NCI-H524 treated with DMSO at 0.1 percent for 48 hours (cell line): ENCODE measurements at regions not wholly inside any gene's neighbourhood (a gene's known extent, or its start where the extent isn't known, plus 50 kb on each side); places are given as distances from the start of the nearest gene placed in this dataset.

Source experiments
- DNase-seq: peaks from one replicate; lab custom pipeline; 2025; lab: John Stamatoyannopoulos, UW

GRCh38 chr21:15151385-15152103 lies 86.7 kb upstream of the NRIP1 start:
- DNase-seq = no peak

- no peak for DNase-seq
Observed at GRCh38 chr21:15152591-15152990, 87.8 kb upstream of the NRIP1 start.

GRCh38 chr21:15159382-15160020 lies 94.7 kb upstream of the NRIP1 start:
- no peak for DNase-seq

GRCh38 chr21:15160136-15160535 lies 95.3 kb upstream of the NRIP1 start:
- DNase-seq = no peak

GRCh38 chr21:15162921-15163320 lies 98.1 kb upstream of the NRIP1 start:
- DNase-seq = no peak

GRCh38 chr21:15164273-15164672 lies 99.5 kb upstream of the NRIP1 start:
- DNase-seq = no peak

- no peak for DNase-seq
Observed at GRCh38 chr21:15164678-15165303, 100.0 kb upstream of the NRIP1 start.

- no peak for DNase-seq
Observed at GRCh38 chr21:15170614-15171013, 105.8 kb upstream of the NRIP1 start.

- no peak for DNase-seq
Observed at GRCh38 chr21:15171546-15171945, 106.7 kb upstream of the NRIP1 start.

- DNase-seq = no peak
Observed at GRCh38 chr21:15172963-15173362, 108.2 kb upstream of the NRIP1 start.

- DNase-seq = no peak
Observed at GRCh38 chr21:15174923-15175322, 110.1 kb upstream of the NRIP1 start.

- no peak for DNase-seq
Observed at GRCh38 chr21:15182731-15183130, 117.9 kb upstream of the NRIP1 start.

- DNase-seq = no peak
Observed at GRCh38 chr21:15183813-15184257, 119.0 kb upstream of the NRIP1 start.

- no peak for DNase-seq
Observed at GRCh38 chr21:15190412-15190811, 125.6 kb upstream of the NRIP1 start.

- DNase-seq = no peak
Observed at GRCh38 chr21:15190837-15191236, 126.0 kb upstream of the NRIP1 start.

- DNase-seq = no peak
Observed at GRCh38 chr21:15191342-15191741, 126.5 kb upstream of the NRIP1 start.

- DNase-seq = no peak
Observed at GRCh38 chr21:15192243-15192642, 127.4 kb upstream of the NRIP1 start.

GRCh38 chr21:15193937-15194336 lies 129.1 kb upstream of the NRIP1 start:
- DNase-seq = no peak

GRCh38 chr21:15195104-15195503 lies 130.3 kb upstream of the NRIP1 start:
- no peak for DNase-seq

- no peak for DNase-seq
Observed at GRCh38 chr21:15195768-15196167, 131.0 kb upstream of the NRIP1 start.

- no peak for DNase-seq
Observed at GRCh38 chr21:15197696-15198095, 132.9 kb upstream of the NRIP1 start.

GRCh38 chr21:15199414-15200383 lies 134.9 kb upstream of the NRIP1 start:
- no peak for DNase-seq
